Activated T-cell treated with anti-CD3 and anti-CD28 coated beads, Interleukin-2, amount 50 U/mL, for 72 hours (primary cell): ENCODE measurements at regions not wholly inside any gene's neighbourhood (a gene's known extent, or its start where the extent isn't known, plus 50 kb on each side); places are given as distances from the start of the nearest gene placed in this dataset.

ENCODE experiments used
- ATAC-seq, 2 donors: fragments of 150-1000 bp; cut with Tn5 transposase; replicated peaks in 1 of 2; 2 replicates each; pipeline ENCODE4 v1.10.0; 2021; ENCODE audit warnings: moderate library complexity in 2 of 2, mild to moderate bottlenecking in 1 of 2
- DNase-seq, 2 donors: peaks; one replicate each; pipeline ENCODE4 v3.0.0; 2021 to 2022; ENCODE audit warnings: mixed read lengths in 1 of 2
- H3K27ac Mint-ChIP-seq: one replicate; pipeline ENCODE4 v1.8.0; 2022; ENCODE audit warnings: mild to moderate bottlenecking, moderate library complexity, mixed read lengths
- H3K27me3 Mint-ChIP-seq: one replicate; pipeline ENCODE4 v1.8.0; 2022; ENCODE audit warnings: low read depth, mixed read lengths
- H3K36me3 Mint-ChIP-seq, 2 donors: one replicate each; pipeline ENCODE4 v1.8.0; 2022; ENCODE audit warnings: mixed read lengths in 2 of 2, mild to moderate bottlenecking in 1 of 2; ENCODE audit not compliant: insufficient read depth in 2 of 2
- H3K4me1 Mint-ChIP-seq: one replicate; pipeline ENCODE4 v1.8.0; 2022; ENCODE audit warnings: low read depth, mixed read lengths
- H3K4me3 Mint-ChIP-seq, 2 donors: one replicate each; pipeline ENCODE4 v1.8.0; 2022; ENCODE audit warnings: mild to moderate bottlenecking in 2 of 2, mixed read lengths in 2 of 2, moderate library complexity in 2 of 2
- H3K9me3 Mint-ChIP-seq, 2 donors: one replicate each; pipeline ENCODE4 v1.8.0; 2022; ENCODE audit warnings: mixed read lengths in 2 of 2

DNA sequence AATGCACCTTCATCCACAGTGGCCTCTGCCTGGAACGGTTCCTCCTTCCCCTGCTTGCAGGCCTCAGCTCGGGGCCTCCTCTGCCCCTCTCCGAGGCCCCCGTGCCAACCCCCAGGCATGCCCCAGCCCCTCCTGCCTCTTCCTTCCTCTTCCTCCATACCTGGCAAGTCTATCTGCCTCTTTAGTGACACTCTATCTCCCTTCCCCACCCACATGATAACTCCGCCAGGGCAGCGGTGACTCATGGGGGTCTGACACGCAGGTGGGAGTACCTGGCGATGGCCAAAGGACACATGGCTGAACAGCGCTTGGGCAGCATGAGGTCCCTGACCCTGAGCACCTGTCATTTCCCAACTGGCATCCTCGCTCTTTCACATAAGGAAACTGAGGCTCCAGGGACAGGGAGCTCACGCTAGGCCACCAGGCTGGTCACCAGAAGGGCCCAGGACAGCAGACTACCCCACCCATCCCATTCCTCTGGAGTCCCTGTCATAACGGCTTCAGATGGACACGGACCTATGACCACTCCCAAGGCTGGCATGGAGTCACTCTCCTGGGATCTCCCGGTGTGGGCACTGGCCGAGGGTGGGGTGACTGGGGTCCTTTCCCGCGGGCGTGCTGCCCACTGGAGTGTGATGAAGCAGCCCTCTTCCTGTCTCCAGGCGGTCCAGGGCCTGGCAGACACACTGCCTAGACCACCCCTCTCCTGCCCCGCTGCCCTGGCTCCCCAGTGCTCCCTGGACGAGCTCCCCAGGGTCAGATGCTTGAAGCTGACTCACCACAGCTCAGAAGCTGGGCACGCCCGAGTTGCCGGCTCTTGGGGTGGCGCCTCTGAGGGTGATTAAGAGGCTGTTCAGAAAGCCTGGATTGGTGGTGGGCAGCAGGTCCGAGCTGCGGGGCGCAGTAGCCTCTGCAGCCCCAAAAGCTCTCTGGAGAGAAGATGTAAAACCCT is 100.6 kb downstream of the ENGASE start:
- Mint-ChIP-seq H3K36me3 (no peaks in the 10 kb centered on the region), H3K27ac (no peak overlapping the region), H3K27me3 (no peaks in the 10 kb centered on the region), H3K4me3 (no peak overlapping the region), H3K4me1 (no peaks in the 10 kb centered on the region), H3K9me3 (no peaks in the 10 kb centered on the region)
- ATAC-seq (no peak), DNase-seq (no peak)

GRCh38 chr17:79174193-79174765 is 99.7 kb downstream of the ENGASE start:
- no peaks in the 10 kb centered on the region for H3K9me3 Mint-ChIP-seq
- no peaks in the 10 kb centered on the region for H3K4me1 Mint-ChIP-seq
- DNase-seq (no peak), ATAC-seq (no peak)
- no peak overlapping the region for H3K4me3 Mint-ChIP-seq
- no peak overlapping the region for H3K27ac Mint-ChIP-seq
- no peaks in the 10 kb centered on the region for H3K27me3 Mint-ChIP-seq
- no peaks in the 10 kb centered on the region for H3K36me3 Mint-ChIP-seq

DNA sequence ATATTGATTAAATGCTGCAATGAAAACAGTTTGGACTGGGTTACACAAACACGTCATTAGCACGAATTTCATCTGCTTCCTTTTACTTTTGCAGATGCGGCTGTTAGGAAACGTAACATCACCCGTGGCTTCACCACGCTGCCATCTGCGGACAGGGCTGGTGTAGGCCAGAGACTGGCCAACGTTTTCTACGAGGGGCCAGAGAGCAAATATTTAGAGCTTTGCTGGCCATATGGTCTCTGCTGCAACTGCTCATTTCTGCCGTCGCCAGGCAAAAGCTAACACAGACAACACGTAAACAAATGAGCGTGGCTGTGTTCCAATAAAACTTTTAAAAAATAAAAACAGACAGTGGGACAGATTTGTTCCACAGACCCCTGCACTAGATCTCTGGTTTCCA is 96.6 kb downstream of the ENGASE start:
- no peak overlapping the region for H3K27ac Mint-ChIP-seq
- no peaks in the 10 kb centered on the region for H3K36me3 Mint-ChIP-seq
- H3K4me1 Mint-ChIP-seq: no peaks in the 10 kb centered on the region
- ATAC-seq (no peak), DNase-seq (no peak)
- no peaks in the 10 kb centered on the region for H3K9me3 Mint-ChIP-seq
- no peak overlapping the region for H3K4me3 Mint-ChIP-seq
- no peaks in the 10 kb centered on the region for H3K27me3 Mint-ChIP-seq

DNA sequence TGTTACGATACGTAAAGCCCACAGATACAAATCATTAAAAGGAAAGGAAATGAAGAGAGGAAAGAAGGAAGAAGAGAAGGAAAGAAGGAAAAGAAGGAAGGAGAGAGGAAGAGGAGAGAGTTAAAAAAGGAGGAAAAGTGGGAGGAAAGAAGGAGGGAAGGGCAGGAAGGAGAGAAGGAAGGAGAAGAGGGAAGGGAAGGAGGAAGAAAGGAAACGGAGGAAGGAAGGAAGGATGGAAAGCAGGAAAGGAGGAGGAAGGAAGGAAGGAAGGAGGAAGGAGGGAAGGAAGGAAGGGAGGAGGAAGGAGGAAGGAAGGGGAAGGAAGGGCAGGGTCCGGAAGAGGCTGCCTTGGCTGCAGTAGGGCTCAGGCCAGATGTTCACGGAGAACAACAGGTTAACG is 95.2 kb downstream of the ENGASE start:
- H3K4me1 Mint-ChIP-seq: no peaks in the 10 kb centered on the region
- H3K36me3 Mint-ChIP-seq: no peaks in the 10 kb centered on the region
- DNase-seq (no peak), ATAC-seq (no peak)
- H3K27ac Mint-ChIP-seq: no peak overlapping the region
- no peak overlapping the region for H3K4me3 Mint-ChIP-seq
- no peaks in the 10 kb centered on the region for H3K27me3 Mint-ChIP-seq
- no peaks in the 10 kb centered on the region for H3K9me3 Mint-ChIP-seq

GRCh38 chr17:79169366-79169765 is 94.7 kb downstream of the ENGASE start:
- no peak for DNase-seq
- H3K27ac Mint-ChIP-seq: no peak overlapping the region
- no peaks in the 10 kb centered on the region for H3K36me3 Mint-ChIP-seq
- H3K4me3 Mint-ChIP-seq: no peak overlapping the region
- ATAC-seq: no peak
- no peaks in the 10 kb centered on the region for H3K27me3 Mint-ChIP-seq
- H3K4me1 Mint-ChIP-seq: no peaks in the 10 kb centered on the region
- no peaks in the 10 kb centered on the region for H3K9me3 Mint-ChIP-seq

DNA sequence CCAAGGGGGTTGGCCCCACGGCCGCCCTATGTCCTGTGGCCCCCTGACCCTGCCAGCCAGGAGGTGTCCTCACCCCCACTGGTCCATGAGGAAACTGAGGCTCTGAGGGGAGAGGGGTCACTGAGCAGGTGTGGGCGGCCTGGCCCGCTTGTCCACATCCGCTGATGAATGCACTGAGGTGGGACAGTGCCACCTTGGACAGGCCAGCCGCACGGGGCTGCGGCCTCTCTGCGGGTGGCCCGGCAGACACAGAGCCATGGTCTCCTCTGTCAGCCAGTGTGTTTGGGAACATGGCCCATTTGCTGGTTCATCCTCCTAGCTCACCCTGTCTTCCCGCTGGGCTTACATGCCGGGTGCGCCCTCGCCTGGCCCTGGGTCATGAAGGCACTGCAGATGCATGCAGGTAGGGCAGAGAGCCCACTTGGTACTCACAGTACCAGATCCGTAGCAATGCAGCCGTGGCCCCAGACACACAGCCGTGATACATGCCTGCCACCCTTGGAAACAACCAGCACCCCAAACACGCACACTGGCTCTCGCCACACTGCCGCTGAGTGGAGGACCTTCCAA is 93.9 kb downstream of the ENGASE start:
- DNase-seq (no peak), ATAC-seq (no peak)
- H3K9me3 Mint-ChIP-seq: no peaks in the 10 kb centered on the region
- H3K27ac Mint-ChIP-seq: no peak overlapping the region
- no peaks in the 10 kb centered on the region for H3K27me3 Mint-ChIP-seq
- no peaks in the 10 kb centered on the region for H3K4me1 Mint-ChIP-seq
- no peak overlapping the region for H3K4me3 Mint-ChIP-seq
- no peaks in the 10 kb centered on the region for H3K36me3 Mint-ChIP-seq

- DNase-seq: no peak
- H3K9me3 Mint-ChIP-seq: no peaks in the 10 kb centered on the region
- no peaks in the 10 kb centered on the region for H3K4me1 Mint-ChIP-seq
- H3K4me3 Mint-ChIP-seq: no peak overlapping the region
- no peaks in the 10 kb centered on the region for H3K36me3 Mint-ChIP-seq
- no peak overlapping the region for H3K27ac Mint-ChIP-seq
- no peak for ATAC-seq
- no peaks in the 10 kb centered on the region for H3K27me3 Mint-ChIP-seq
Observed at GRCh38 chr17:79167486-79167885, 92.9 kb downstream of the ENGASE start.

- H3K36me3 Mint-ChIP-seq: no peaks in the 10 kb centered on the region
- ATAC-seq (no peak), DNase-seq (no peak)
- H3K27ac Mint-ChIP-seq: no peak overlapping the region
- peaks cover 7% of the 10 kb centered on the region for H3K4me1 Mint-ChIP-seq
- no peaks in the 10 kb centered on the region for H3K9me3 Mint-ChIP-seq
- no peak overlapping the region for H3K4me3 Mint-ChIP-seq
- no peaks in the 10 kb centered on the region for H3K27me3 Mint-ChIP-seq
Observed at GRCh38 chr17:79165756-79166473, 91.3 kb downstream of the ENGASE start.

DNA sequence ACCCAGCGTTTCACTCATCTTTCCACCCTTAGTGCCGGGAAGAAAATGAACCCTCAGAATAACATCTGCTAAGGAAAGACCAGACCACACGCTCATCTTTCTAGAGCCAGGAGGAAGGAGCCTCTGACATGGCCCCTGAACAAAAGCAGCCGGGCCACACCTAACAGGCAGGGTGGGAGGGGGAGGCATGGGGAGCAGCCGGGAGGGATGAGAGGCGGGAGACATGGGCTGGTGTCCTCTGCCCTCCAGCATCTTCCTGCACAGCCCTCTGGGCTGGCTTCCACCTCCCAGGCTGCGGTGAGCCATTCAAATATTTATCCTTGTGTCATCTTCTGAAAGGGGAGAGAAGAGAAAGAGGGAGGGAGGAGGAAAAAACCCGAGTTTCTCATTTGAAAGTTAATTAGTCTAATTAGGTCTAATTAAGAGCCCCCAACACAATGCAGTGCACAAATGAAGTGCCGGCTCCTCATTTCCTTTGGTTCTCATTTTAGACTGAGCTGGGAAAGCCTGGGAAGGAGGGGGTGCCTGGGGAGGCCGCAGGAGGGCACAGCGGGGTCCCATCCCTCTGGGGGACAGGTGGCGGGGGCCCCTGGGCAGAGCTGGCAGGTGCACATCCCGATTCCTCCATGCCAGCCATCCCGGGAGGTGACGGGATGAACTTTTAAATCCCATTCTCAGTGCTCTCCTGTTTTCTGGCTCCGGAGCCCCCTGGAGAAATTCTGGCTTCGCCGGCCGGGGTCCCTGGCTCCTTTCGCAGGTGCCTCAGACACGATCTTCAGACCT is 90.5 kb downstream of the ENGASE start:
- Mint-ChIP-seq H3K9me3 (no peaks in the 10 kb centered on the region), H3K27me3 (no peaks in the 10 kb centered on the region), H3K27ac (no peak overlapping the region), H3K36me3 (no peaks in the 10 kb centered on the region), H3K4me3 (no peak overlapping the region), H3K4me1 (peaks cover 7% of the 10 kb centered on the region)
- no peak for DNase-seq
- ATAC-seq: no peak

DNA sequence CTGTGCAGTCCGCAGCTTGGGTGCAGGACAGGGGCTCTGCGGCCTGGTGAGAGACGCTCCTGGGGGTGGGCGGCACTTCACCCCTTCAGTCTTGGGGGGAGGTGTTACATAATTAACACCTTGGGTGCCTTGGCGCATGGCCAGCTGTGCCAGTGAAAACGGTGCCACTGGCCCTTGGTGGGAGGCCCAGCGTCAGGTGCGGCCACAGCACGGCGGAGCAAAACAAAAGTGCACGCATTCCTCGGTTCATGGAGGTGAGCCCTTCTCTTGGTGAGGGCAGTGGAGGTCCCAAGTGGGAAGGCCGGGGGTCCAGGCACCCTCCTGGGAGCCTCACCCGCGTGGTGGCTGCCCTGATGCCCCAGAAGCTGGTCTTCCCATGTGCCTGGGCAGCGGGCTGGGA is 89.8 kb downstream of the ENGASE start:
- H3K4me1 Mint-ChIP-seq: peaks cover 7% of the 10 kb centered on the region
- H3K9me3 Mint-ChIP-seq: no peaks in the 10 kb centered on the region
- H3K27me3 Mint-ChIP-seq: no peaks in the 10 kb centered on the region
- no peak overlapping the region for H3K4me3 Mint-ChIP-seq
- H3K36me3 Mint-ChIP-seq: no peaks in the 10 kb centered on the region
- ATAC-seq (no peak), DNase-seq (no peak)
- H3K27ac Mint-ChIP-seq: no peak overlapping the region

- Mint-ChIP-seq H3K27me3 (no peaks in the 10 kb centered on the region), H3K36me3 (no peaks in the 10 kb centered on the region), H3K9me3 (no peaks in the 10 kb centered on the region), H3K4me3 (no peak overlapping the region), H3K4me1 (peaks cover 7% of the 10 kb centered on the region), H3K27ac (no peak overlapping the region)
- no peak for ATAC-seq
- DNase-seq: no peak
Observed at GRCh38 chr17:79163071-79163470, 88.4 kb downstream of the ENGASE start.

GRCh38 chr17:79162012-79162963 is 87.7 kb downstream of the ENGASE start:
- H3K9me3 Mint-ChIP-seq: no peaks in the 10 kb centered on the region
- H3K36me3 Mint-ChIP-seq: no peaks in the 10 kb centered on the region
- H3K4me3 Mint-ChIP-seq: no peak overlapping the region

More at GRCh38 chr17:79162012-79162963, 87.7 kb downstream of the ENGASE start:
- Mint-ChIP-seq H3K4me1 (peaks cover 7% of the 10 kb centered on the region), H3K27me3 (no peaks in the 10 kb centered on the region), H3K27ac (no peak overlapping the region)
- ATAC-seq (no peak), DNase-seq (no peak)
